ENCODE measurements at regions not wholly inside any gene's neighbourhood (a gene's known extent, or its start where the extent isn't known, plus 50 kb on each side); places are given as distances from the start of the nearest gene placed in this dataset.
"Not testable (repeated sequence)": the region's sequence is repeated elsewhere in the genome, so short reads cannot be mapped to it uniquely, and the experiment has no call there.

DNA sequence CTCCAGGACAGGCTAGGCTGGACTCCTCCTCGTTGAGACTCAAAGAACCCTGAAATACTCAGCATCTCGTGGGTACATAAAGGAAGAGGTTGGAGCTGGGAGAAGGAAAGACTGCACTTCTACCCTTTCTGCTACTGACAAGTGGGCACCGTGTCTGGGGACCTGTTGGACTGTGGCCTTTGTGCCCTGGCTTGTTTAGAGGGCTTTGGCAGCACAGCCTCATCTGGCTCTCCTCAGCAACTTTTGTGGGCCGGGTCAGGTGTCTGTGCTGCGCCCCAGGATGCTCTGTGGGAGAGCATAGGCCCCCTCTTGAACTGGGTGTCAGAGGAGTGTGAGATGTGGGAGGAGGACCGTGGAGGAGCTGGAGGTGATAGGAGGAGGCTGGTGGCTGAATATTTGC is 142.4 kb downstream of the FCRL5 start:
- DNase-seq (ENCODE audit: low spot score) = no peak

DNA sequence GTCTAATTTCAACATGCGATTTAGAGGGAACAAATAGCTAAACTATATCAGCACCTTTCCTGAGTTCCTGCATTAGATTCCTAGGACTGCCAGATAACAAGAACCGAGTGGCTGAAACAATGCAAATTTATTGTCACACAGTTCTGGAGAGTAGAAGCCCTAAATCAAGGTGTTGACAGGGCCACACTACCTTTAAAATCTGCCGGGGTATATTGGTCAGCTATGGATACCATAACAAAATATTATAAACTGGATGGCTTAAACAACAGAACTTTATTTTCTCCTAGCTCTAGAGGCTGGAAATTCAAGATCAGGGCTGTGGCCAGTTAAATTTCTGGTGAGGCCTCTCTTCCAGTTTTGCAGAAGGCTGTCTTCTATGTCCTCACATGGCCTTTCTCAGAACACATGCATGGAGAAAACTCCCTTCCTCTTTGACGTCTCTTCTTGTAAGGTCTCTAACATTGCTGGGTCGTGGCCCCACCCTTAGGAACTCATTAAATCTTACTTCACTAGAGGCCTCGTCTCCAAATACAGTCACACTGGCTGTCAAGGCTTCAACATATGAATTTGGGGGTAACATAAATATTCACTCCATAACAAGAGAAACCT is 144.3 kb downstream of the FCRL5 start:
- no peak for DNase-seq (ENCODE audit: low spot score)

DNA sequence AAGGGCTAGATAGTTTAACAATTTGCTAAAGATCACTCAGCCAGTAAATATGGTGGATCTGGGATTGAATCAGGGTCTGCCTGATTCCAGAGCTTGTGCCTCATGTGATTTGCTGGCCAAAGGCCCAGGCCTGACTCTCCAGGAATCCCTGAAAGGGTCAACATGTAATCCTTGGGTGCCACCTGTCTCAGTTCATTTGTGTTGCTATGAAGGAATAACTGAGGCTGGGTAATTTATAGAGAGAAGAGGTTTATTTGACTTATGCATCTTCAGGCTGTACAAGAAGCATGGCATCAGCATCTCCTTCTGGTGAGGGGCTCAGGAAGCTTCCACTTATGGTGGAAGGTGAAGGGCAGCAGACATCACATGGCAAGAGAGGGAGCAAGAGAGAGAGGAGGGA is 144.9 kb downstream of the FCRL5 start:
- DNase-seq (ENCODE audit: low spot score) = no peak

DNA sequence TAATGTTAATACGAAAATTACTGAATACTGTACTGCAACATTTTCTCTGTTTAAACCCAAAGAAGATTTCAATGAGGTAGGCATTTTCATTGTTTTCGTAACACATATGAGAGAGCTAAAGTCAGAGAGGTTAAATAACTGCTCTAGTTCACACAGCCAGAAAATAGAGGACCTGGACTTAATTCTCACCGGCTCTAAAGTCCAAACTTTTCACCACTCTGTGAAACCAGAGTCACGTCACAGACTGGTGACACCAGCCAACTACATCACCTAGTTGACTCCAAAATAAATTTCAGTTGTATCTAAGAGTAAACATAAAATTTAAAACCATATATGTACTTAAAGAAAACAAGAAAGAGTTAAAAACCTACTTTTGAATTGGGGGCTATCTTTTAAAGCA is 146.7 kb downstream of the FCRL5 start:
- DNase-seq (ENCODE audit: low spot score) = no peak

DNA sequence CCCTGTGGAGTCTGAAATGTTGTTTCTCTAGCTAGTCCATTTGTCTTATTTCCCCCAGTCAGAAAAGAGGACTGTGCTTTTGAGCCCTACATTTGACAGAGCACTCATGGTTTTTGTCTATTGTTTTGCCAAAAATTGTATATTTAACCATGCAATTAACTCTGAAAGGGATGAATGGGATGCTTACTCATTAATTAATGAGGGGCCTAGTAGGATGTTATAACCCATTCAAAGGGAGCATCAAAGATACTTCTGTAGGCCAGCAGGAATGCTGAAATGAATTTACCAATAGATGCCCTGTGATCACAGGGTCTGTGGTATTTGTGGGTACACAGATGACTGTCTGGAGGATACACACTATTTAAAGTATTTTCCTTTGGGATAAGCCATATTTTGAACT is 147.7 kb downstream of the FCRL5 start:
- DNase-seq (ENCODE audit: low spot score) = no peak

DNA sequence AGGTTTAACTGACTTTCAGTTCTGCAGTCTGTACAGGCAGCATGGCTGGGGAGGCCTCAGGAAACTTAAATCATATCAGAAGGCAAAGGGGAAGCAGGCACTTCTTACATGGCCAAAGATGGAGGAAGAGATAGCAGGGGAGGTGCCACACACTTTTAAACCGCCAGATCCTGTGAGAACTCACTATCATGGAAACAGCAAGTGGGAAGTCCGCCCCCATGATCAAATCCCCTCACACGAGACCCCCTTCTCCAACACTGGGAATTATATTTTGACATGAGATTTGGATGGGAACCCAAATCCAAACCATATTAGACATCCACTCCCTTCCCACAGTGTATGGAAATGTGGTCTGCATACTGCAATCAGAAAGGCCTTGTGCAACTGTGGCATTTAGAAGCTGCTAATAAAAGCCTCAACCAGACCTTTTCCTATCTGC is 148.2 kb downstream of the FCRL5 start:
- no peak for DNase-seq (ENCODE audit: low spot score)

DNA sequence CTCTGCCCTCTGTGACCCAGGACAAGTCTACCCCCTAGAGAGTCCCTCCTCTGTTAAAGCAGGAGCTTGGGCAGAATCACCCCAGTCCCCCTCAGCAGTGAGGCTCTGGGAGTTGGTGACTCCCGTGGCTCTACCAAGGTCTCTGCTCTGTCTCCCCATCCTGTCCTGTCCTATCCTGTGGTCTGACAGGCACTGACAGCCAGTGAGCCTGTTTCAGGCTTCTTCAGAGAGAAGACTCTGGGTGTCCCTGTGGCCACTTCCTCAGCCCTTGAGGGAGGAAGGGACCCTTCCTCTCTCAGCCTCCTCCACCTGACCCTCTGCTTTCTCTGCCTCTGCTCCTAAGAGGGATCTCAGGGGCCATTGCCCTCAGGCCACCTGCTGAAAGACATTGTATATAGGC is 148.7 kb downstream of the FCRL5 start:
- no peak for DNase-seq (ENCODE audit: low spot score)

DNA sequence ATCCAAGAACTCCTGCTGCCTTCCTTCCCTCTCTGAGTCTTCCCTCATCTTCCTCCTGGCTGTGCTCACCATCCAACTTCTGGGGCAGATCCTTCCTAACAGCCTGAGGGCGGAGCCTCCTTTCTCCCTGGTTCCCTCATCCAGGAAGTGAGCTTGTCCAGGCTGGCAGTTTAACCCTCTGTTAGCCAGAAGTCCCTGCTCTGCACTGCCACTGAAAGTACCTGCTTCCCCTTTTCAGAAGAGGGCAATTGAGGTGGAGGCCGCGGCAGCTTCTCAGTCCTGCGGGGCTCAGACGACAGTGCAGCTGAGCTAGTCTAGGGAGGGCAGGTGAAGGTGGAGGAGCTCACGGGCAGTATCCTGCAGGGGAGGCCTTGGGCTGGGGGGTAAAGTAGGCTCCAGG is 149.1 kb downstream of the FCRL5 start:
- no peak for DNase-seq (ENCODE audit: low spot score)

DNA sequence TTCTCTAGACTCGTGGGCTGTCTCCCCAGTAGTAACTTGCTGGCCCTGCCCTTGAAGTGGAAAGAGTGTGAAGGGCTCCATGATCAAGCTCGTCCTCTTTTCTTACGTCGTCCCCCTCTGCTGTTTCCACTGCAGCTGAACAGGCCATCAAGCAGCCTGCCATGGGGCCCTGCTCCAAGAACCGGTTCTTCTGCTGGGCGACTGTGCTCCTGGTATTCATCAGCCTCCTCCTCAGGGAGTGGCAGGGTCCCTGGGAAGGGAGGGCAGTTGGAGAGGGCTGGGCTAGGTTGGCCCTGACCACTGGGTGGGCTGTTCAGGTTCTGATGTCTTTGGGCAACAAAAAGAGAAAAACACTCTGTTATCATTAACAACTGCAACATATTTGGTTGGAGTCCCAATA is 151.5 kb downstream of the FCRL5 start:
- no peak for DNase-seq (ENCODE audit: low spot score)

DNA sequence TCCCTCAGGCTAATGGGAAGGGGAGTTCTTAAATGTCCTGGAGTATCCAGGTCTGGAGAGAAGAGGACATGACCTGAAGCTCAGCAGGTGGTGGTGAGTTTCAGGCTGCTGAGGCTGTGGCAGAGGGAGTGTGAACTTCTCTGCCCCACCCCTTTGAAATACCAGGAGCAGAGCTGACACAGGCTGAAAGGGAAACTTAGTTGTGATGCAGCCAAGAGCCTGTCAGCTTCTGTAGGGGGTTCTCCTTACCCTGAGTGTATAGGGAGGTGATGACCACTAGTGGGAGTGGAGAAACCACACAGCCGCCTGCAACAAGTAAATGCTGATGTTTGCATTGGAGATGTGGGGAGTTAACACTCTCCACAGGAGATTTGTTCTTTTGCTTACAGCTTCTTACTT is 152.3 kb downstream of the FCRL5 start:
- no peak for DNase-seq (ENCODE audit: low spot score)

DNA sequence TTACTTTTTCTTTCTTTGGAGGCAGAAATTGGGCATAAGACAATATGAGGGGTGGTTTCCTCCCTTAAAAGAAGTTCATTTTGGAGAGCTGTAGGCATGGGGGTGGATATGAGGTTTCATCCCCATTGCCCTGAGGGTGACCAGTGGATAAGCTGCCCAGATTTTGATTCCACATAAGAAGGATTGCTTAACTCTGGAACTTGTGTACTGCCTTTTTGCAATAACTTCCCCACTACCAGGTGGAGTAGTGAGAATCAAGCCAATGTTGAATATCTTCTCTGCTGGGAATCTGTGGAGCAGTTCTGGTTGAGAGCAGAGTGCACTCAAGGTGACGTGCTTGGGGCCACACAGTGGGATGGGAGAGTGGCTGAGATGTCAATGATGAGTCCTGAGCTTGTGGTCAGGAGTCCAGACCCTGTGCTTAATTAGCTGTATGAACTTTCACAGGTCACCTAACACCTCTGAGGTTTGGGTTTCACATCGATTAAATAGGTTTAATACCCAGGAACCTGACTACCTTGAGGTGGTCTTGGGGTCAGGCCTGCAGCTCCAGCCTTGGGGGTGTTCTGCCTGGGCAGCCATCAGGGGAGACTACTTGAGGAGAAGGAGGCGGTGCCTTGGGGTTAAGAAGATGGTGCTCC is 152.9 kb downstream of the FCRL5 start:
- DNase-seq (ENCODE audit: low spot score) = no peak

DNA sequence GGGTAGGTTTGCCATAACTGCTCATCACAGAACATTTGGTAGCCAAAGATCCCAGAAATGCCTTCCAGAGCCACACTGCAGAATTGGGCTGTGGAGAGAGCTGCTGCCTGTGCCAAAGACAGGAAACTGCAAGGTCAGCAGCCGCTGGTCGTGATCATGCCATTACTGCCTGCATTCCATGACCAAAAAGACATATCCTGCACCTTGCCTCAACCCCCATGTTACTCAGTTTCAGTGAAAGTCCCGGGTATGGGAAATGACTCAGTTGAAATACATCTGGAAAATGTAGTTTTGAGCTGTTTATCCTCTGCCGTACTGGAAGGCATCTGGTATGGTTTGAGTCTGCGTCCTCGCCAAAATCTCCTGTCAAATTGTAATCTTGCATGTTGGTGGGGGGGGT is 161.7 kb downstream of the FCRL5 start:
- DNase-seq (ENCODE audit: low spot score) = no peak

DNA sequence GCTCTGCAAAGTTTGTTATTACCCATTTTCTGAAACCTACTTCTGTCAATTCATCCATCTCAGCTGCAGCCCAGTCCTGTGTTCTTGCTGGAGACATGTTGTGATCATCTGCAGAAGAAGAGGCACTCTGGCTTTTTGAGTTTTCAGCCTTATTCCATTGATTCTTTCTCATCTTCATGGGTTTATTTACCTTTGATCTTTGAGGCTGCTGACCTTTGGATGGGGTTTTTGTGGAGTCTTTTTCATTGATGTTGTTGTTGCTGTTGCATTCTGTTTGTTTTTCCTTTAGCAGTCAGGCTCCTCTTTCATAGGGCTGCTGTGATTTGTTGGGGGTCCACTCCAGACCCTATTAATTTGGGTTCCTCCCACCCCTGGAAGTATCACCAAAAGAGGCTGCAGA is 164.3 kb downstream of the FCRL5 start:
- DNase-seq (ENCODE audit: low spot score) = no peak

DNA sequence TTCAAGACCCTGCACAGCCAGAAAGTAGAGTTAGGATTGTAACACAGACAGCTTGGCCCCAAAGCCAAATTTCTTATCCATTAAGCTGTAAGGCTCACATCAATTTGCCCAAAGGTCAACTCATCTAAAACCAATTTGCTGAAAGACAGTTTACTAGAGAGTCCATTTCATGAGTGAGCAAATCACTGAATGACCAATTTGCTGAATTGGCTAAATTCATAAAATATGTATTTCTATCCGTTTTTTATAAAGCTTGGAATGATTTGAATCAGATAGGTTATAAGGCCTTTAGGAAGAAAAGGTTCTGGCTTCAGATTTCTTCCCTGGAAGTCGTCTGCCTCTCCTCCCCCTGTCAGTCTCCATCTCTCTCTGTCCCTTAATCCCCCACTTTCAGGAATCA is 168.1 kb downstream of the FCRL5 start:
- no peak for DNase-seq (ENCODE audit: low spot score)

DNA sequence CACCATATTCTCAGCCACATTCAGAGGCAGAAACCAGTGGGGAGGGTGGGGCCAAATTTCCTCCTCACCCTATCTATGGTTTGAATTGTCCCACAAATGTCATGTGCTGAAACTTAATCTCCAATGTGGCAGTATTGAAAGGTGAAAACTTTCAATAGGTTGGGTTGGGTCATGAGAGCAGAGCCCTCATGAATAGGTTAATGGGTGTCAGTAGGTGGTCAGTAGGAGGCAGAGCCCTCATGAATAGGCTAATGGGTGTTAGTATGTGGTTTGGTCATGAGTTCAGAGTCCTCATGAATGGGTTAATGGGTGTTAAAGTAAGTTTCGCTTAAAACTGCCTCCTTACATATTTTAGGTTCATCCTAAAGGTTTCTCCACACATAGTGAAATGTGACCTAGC is 170.0 kb downstream of the FCRL5 start:
- DNase-seq (ENCODE audit: low spot score) = no peak

DNA sequence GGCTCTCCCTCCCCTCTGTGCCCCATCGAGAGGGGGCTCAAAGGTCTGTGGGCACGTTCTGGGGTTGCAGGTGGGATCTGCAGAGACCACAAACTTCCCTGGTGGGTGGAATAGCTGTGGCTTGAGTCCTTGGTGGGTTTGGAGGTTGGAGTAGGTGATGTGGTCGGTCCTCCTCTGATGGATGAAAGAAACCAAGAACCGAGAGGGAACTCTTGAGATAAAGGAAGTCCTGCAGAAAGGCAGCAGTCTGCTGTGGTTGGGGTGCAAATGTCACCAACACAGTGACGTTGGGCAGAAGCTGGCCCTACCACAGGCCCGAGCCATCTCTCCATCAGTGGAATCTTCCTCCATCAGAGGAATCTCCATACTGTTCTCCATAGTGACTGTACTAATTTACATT is 171.8 kb downstream of the FCRL5 start:
- no peak for DNase-seq (ENCODE audit: low spot score)

DNA sequence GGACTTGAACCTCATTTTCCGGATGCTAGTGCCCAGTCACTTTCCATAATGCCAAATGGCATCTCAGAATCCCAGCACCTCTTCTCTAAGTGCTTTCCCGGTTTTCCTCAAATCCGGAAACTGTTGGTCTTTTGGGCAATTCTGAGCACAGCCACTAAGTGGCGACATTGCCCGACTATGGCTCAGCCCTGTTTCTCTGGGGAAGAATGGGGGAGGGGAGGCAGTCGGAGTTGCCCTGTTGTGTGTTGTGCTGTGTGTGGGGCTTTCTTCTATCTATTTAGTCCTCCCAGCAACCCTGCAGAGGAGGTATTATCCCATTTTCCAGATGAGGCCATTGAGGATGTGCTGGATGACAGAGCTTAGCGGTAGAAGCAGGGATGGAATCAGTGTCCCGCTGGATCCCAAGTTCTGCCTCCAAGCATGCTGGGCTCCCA is 175.0 kb downstream of the FCRL5 start:
- peak; percentile 51 for DNase-seq (ENCODE audit: low spot score)

DNA sequence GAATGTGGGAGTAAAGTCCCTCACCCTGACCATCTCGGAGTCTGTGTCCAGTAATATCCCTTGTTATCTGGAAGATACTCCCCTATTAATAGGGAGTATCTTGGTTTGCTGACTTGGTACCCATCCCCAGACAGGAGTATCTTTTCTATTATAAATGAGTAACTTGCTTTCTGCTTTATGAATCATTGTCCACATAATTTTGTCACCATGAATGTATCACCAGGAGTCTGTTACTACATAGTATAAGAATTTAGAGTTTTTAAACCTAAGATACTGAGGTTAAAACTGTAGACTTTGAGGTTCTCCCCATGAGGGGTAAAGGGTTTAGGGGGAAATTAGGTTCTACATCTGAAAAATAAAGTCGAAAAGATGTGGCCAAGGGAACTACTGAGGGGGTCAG is 175.6 kb downstream of the FCRL5 start:
- no peak for DNase-seq (ENCODE audit: low spot score)

DNA sequence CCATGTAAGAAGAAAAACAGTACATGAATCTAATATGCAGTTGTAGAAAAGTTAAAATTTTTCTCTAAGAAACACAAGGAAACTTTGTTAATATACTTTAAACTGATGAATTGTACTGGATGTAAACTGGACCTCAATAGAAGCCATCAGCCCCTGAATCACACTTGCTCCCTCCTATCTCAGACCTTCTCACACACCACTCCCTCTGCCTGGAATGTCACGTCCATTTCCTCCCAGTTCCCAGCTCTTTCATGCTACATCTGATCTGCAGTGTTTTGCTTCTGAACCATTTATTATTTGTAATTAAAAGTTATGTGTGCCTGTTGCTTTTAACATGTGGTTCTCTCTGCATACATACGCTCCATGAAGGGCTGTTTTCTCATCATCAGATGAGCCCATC is 180.0 kb downstream of the FCRL5 start:
- not testable (repeated sequence) for DNase-seq (ENCODE audit: low spot score)

DNA sequence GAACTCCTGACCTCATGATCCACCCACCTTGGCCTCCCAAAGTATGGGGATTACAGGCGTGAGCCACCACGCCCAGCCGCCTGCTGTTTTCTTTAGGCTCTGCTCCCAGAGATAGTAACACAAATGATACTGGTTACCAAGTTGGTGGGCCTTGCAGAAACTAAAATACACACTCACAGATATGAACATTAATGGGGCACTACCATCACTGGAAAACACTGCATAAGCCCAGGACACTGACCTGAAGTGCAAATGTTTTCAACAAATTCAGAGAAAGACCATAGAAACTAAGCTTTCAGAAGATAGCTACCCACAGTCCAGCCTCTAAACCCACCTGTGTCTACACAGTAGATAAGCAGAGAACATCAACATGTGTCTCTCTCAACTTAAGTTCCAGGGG is 180.5 kb downstream of the FCRL5 start:
- DNase-seq (ENCODE audit: low spot score) = no peak

DNA sequence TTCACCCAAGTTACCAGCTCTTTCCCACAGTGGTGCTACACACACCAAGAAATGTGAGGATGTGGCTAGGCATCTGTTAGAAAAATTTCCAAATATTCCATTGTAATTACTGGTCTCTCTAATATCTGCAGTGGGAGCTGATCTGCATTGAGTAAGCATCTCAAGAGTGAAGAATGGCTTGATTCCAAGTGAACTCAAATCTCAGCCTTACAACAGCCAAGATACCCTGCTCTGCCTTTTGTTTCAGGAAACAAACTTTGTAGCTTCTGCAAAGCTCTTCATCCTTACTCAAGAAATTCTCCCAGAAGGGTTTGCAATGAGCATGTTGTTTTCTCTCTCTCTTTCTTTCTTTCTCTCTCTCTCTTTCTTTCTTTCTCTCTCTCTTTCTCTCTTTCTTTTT is 181.1 kb downstream of the FCRL5 start:
- no peak for DNase-seq (ENCODE audit: low spot score)

DNA sequence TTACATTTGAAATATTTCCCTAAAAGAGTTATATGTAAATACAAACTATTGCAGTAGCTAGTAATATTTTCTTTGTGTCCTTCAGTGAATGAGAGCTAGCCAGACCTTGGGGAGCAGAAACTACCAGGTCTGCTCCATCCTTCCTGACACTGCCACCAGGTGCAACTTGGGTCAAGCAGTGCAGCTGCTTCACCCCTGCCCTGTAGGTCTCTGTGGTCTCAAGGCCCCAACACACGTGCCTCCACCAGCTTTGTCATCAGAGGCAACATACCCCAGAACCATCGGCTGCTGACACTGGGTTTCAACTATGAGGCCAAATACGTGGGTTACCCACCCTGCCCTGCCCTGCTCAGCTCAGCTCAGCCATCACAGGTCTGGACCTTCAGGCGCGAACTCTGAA is 181.6 kb downstream of the FCRL5 start:
- no peak for DNase-seq (ENCODE audit: low spot score)

DNA sequence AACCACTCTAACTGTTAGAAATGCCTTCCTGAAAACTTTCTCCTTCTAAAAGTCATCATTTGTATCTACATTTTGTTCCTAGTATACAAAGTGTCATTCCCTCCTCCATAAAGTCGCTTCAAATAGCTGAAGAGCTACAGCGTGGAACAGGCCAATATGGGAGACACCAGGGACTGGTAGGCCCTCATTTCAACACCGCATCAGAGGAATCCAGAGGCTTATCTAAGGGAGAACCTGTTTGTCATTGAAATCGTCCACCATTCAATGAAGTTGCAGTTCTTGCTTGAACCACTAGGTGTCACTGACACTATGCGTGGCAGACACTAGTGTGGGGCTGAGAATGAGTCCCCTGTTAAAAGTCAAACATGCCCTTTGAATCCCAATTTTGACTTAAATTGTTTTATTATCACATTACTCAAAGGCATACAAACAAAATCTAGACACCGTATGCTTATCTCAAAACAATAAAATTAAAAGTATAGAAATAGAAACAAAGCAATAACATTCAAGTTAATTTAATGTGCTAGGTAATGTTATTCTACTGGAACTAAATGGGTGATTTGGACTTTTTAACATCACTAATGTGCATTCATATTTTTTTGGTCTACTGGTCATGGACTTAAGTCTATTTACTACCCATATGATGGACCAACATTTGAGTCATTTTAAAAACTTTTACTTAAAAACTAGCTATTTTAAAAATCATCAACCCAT is 182.3 kb downstream of the FCRL5 start:
- DNase-seq (ENCODE audit: low spot score) = peak; percentile 67

DNA sequence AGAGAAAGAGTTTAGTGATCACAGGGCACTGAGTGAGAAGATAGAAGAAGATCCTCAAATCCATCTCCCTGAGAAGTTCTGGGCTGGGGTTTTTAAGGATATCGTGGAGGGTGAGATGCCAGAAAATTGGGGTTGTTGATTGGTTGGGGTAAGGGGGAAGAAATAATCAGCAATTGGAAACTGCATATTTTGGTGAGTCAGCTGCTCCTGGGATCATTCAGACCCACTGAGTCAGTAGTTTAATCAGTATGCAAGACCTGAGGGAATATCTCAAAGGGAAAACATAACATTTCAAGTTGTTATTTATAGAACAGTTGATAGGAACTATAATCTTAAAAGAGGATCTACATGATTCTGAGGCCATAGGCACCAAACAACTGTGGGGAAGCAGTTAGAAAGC is 183.4 kb downstream of the FCRL5 start:
- DNase-seq (ENCODE audit: low spot score) = not testable (repeated sequence)
